IPS-20b (cell line): ENCODE measurements at regions not wholly inside any gene's neighbourhood (a gene's known extent, or its start where the extent isn't known, plus 50 kb on each side); places are given as distances from the start of the nearest gene placed in this dataset.
"Not testable (repeated sequence)": the region's sequence is repeated elsewhere in the genome, so short reads cannot be mapped to it uniquely, and the experiment has no call there.

Experiments
- H3K27ac ChIP-seq: one replicate; pipeline ENCODE4 v1.5.1; 2013; ENCODE audit warnings: low read length
- H3K27me3 ChIP-seq: 2 replicates; pipeline ENCODE4 v1.6.1; 2013; ENCODE audit warnings: mild to moderate bottlenecking, low read length, inconsistent platforms; ENCODE audit not compliant: insufficient read depth
- H3K36me3 ChIP-seq: 2 replicates; pipeline ENCODE4 v1.6.1; 2013; ENCODE audit warnings: low read depth, mild to moderate bottlenecking, inconsistent platforms, low read length, moderate library complexity; ENCODE audit not compliant: insufficient read depth
- H3K4me1 ChIP-seq: 2 replicates; pipeline ENCODE4 v1.6.1; 2013; ENCODE audit warnings: mild to moderate bottlenecking, control low read depth, inconsistent platforms, low read length, moderate library complexity; ENCODE audit not compliant: insufficient read depth
- H3K4me3 ChIP-seq: 2 replicates; pipeline ENCODE4 v1.5.1; 2013; ENCODE audit warnings: mild to moderate bottlenecking, low read length, inconsistent platforms
- H3K9ac ChIP-seq: 2 replicates; pipeline ENCODE4 v1.6.1; 2013; ENCODE audit warnings: low read depth, mild to moderate bottlenecking, inconsistent platforms, low read length, moderate library complexity
- H3K9me3 ChIP-seq: 2 replicates; pipeline ENCODE4 v1.6.1; 2013; ENCODE audit warnings: mild to moderate bottlenecking, low read depth, low read length, inconsistent platforms; ENCODE audit not compliant: insufficient read depth

- Histone ChIP-seq H3K27me3 (no peaks in the 10 kb centered on the region), H3K4me3 (no peak overlapping the region), H3K4me1 (no peaks in the 10 kb centered on the region; the same call in 1 of the 2 replicates), H3K27ac (no peak overlapping the region), H3K9me3 (no peaks in the 10 kb centered on the region), H3K36me3 (no peaks in the 10 kb centered on the region), H3K9ac (no peak overlapping the region)
Measured at GRCh38 chr3:74004386-74004785, 379.6 kb upstream of the PDZRN3 start.

- H3K9ac ChIP-seq, result no peak overlapping the region
- no peaks in the 10 kb centered on the region for H3K9me3 ChIP-seq
- no peak overlapping the region for H3K27ac ChIP-seq
- H3K4me3 ChIP-seq, result no peak overlapping the region
- no peaks in the 10 kb centered on the region for H3K27me3 ChIP-seq
- no peaks in the 10 kb centered on the region for H3K36me3 ChIP-seq
- H3K4me1 ChIP-seq, result no peaks in the 10 kb centered on the region
Measured at GRCh38 chr3:74003734-74004133, 379.0 kb upstream of the PDZRN3 start.

- no peak overlapping the region for H3K4me3 ChIP-seq
- H3K27me3 ChIP-seq, result no peaks in the 10 kb centered on the region
- no peak overlapping the region for H3K9ac ChIP-seq
- H3K4me1 ChIP-seq, result no peaks in the 10 kb centered on the region
- no peaks in the 10 kb centered on the region for H3K9me3 ChIP-seq
- no peaks in the 10 kb centered on the region for H3K36me3 ChIP-seq
- H3K27ac ChIP-seq, result no peak overlapping the region
Measured at GRCh38 chr3:74001436-74001835, 376.7 kb upstream of the PDZRN3 start.

GRCh38 chr3:74000725-74001124 is 376.0 kb upstream of the PDZRN3 start:
- H3K4me3 ChIP-seq, result no peak overlapping the region
- H3K9ac ChIP-seq, result no peak overlapping the region
- H3K27ac ChIP-seq, result no peak overlapping the region
- no peaks in the 10 kb centered on the region for H3K36me3 ChIP-seq
- H3K4me1 ChIP-seq, result no peaks in the 10 kb centered on the region
- H3K9me3 ChIP-seq, result no peaks in the 10 kb centered on the region
- no peaks in the 10 kb centered on the region for H3K27me3 ChIP-seq

DNA sequence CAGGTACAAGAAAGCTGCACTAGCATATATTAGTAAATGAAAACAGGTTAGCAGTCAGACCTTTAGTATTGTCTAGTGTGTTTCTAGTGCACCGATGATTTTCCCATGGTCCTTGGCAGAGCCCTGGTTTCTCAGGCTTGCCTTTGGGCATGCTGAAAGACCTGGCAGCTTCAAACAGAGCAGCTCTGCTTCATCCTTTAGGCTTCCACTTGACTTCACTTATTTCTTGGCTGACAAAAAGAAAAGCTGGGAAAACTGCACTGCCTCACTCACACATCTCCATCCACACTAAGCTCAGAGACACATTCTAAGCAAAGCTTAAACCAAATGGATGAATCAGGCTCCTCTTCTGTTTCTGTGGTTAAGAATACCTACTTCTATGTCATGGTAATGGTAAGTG is 374.8 kb upstream of the PDZRN3 start:
- H3K9me3 ChIP-seq, result no peaks in the 10 kb centered on the region
- H3K27me3 ChIP-seq, result no peaks in the 10 kb centered on the region
- H3K36me3 ChIP-seq, result no peaks in the 10 kb centered on the region
- no peak overlapping the region for H3K9ac ChIP-seq
- no peak overlapping the region for H3K4me3 ChIP-seq
- no peaks in the 10 kb centered on the region for H3K4me1 ChIP-seq
- no peak overlapping the region for H3K27ac ChIP-seq

DNA sequence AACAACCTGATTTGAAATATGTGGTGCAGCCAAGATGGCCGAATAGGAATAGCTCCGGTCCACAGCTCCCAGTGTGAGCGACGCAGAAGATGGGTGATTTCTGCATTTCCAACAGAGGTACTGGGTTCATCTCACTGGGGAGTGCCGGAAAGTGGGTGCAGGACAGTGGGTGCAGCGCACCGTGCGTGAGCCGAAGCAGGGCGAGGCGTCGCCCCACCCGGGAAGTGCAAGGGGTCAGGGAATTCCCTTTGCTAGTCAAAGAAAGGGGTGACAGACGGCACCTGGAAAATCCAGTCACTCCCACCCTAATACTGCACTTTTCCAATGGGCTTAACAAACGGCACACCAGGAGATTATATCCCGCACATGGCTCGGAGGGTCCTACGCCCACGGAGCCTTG is 365.9 kb upstream of the PDZRN3 start:
- H3K9me3 ChIP-seq, result peaks cover 23% of the 10 kb centered on the region
- not testable (repeated sequence) for H3K27me3 ChIP-seq, H3K4me1 ChIP-seq, H3K36me3 ChIP-seq, H3K27ac ChIP-seq, H3K4me3 ChIP-seq, H3K9ac ChIP-seq

- H3K9me3 ChIP-seq, result no peaks in the 10 kb centered on the region
Measured at GRCh38 chr3:73966733-73967132, 342.0 kb upstream of the PDZRN3 start.

GRCh38 chr3:73964818-73965217 is 340.1 kb upstream of the PDZRN3 start:
- Histone ChIP-seq H3K27ac (no peak overlapping the region), H3K4me1 (no peaks in the 10 kb centered on the region), H3K9ac (no peak overlapping the region), H3K4me3 (no peak overlapping the region), H3K36me3 (no peaks in the 10 kb centered on the region), H3K9me3 (no peaks in the 10 kb centered on the region), H3K27me3 (no peaks in the 10 kb centered on the region)

More at GRCh38 chr3:73966733-73967132, 342.0 kb upstream of the PDZRN3 start:
- Histone ChIP-seq H3K36me3 (no peaks in the 10 kb centered on the region), H3K27me3 (no peaks in the 10 kb centered on the region), H3K27ac (no peak overlapping the region), H3K9ac (no peak overlapping the region), H3K4me3 (no peak overlapping the region), H3K4me1 (no peaks in the 10 kb centered on the region)

GRCh38 chr3:73955494-73956070 is 330.8 kb upstream of the PDZRN3 start:
- Histone ChIP-seq H3K9ac (no peak overlapping the region), H3K27me3 (no peaks in the 10 kb centered on the region), H3K4me1 (0 out of 2 replicates have a peak, but pooled peaks cover 3% of the 10 kb centered on the region), H3K27ac (no peak overlapping the region), H3K4me3 (no peak overlapping the region), H3K9me3 (no peaks in the 10 kb centered on the region), H3K36me3 (no peaks in the 10 kb centered on the region)

DNA sequence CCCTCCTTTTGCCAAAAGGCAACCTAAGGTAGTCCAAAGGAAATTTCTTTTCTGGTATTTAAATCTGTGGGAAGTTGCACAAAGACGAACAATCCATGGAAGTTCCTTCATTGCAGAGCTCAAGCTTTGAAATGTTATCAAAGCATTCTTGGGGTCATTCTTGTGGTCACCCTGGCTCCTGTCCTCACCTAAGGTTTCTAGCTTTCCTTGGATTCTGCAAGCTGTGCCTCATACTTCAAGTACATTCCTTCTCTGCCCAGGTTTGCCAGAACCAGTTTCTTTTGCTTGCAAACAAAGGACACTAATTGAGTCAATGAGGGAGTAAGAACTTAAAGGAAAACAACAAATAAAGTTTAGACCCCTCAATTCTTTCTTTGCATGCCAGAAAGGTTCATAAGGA is 329.8 kb upstream of the PDZRN3 start:
- H3K36me3 ChIP-seq, result no peaks in the 10 kb centered on the region
- H3K27ac ChIP-seq, result no peak overlapping the region
- H3K27me3 ChIP-seq, result no peaks in the 10 kb centered on the region
- 0 out of 2 replicates have a peak, but pooled peaks cover 3% of the 10 kb centered on the region for H3K4me1 ChIP-seq
- no peak overlapping the region for H3K4me3 ChIP-seq
- no peaks in the 10 kb centered on the region for H3K9me3 ChIP-seq
- H3K9ac ChIP-seq, result no peak overlapping the region

GRCh38 chr3:73952781-73953180 is 328.0 kb upstream of the PDZRN3 start:
- Histone ChIP-seq H3K36me3 (no peaks in the 10 kb centered on the region), H3K27me3 (no peaks in the 10 kb centered on the region), H3K9ac (no peak overlapping the region), H3K9me3 (no peaks in the 10 kb centered on the region), H3K27ac (no peak overlapping the region), H3K4me3 (no peak overlapping the region), H3K4me1 (0 out of 2 replicates have a peak, but pooled peaks cover 3% of the 10 kb centered on the region)

DNA sequence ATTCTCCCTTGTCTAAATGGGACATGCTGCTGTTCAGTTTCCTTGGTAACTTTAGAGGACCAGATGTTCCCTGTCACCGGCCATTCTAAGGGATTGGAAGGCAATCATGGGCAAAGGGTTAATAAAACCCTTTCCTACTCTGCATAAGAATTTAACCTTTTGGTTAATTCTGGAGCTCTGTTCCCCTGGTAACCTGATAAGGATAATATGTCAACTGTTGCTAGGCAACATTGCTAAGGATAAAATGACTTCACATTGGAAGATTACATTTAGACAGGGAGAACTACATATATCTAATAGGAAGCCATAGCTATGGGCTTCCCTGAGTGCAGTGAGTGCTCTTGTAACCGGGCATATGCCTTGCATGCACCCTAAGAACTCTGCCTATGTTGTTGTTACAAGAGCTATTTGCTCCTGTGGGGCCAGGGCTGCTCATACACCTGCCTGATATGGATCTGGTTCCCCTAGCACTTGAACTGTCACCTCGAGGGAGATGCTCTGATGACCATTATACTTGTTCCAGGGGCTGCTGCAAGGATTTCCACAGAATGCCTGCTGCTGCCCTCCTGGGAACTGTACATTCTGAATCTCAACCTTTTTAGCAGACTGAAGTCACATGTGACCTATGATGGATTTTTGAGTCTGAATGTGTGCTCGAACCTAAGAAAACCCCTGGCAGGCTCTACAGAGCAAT is 326.3 kb upstream of the PDZRN3 start:
- H3K9ac ChIP-seq, result no peak overlapping the region
- no peak overlapping the region for H3K27ac ChIP-seq
- H3K9me3 ChIP-seq, result no peaks in the 10 kb centered on the region
- 0 out of 2 replicates have a peak, but pooled peaks cover 3% of the 10 kb centered on the region for H3K4me1 ChIP-seq
- no peak overlapping the region for H3K4me3 ChIP-seq
- H3K36me3 ChIP-seq, result no peaks in the 10 kb centered on the region
- H3K27me3 ChIP-seq, result no peaks in the 10 kb centered on the region
